HepG2 (cell line): ENCODE measurements at regions not wholly inside any gene's neighbourhood (a gene's known extent, or its start where the extent isn't known, plus 50 kb on each side); places are given as distances from the start of the nearest gene placed in this dataset.

Source experiments
- ATAC-seq: fragments of 200-7000 bp; cut with Tn5 transposase; 3 replicates; pipeline ENCODE4 v1.9.1; 2020; ENCODE audit warnings: mild to moderate bottlenecking, moderate library complexity
- BruUV-seq: library from RNA; stranded (reverse); fragments of 400-500 nt; replicated peaks from 2 replicates; lab custom pipeline; 2021; lab: Mats Ljungman, UMichigan
- CTCF ChIA-PET: fragments of 300-600 bp; formaldehyde crosslinking; extraction: SDS; loops from one replicate; lab custom pipeline; 2021; ENCODE audit warnings: low total read pairs, inconsistent platforms, low intra/inter-chr PET ratio; lab: Yijun Ruan, JAX
- POLR2A ChIA-PET: fragments of 350-600 bp; sonication (Branson Sonifier 250); formaldehyde crosslinking; loops from one replicate; lab custom pipeline; 2020; ENCODE audit warnings: antibody characterized with exemption, inconsistent platforms; lab: Yijun Ruan, JAX
- DNase-seq: peaks from one replicate; pipeline ENCODE4 v3.0.0-alpha.2; 2015; ENCODE audit warnings: low spot score
- FAIRE-seq: peaks from 3 replicates; lab custom pipeline; 2011; peaks lifted over from hg19 to GRCh38; lab: Jason Lieb, UNC
- H2AFZ ChIP-seq: one replicate; pipeline ENCODE4 v1.6.1; 2011; ENCODE audit warnings: low read length, inconsistent platforms
- H3K27ac ChIP-seq: fragments of 300-600 bp; 3 replicates; pipeline ENCODE4 v1.8.0; 2011; ENCODE audit warnings: mixed run types, mild to moderate bottlenecking, mixed read lengths, low read length, inconsistent platforms; ENCODE audit not compliant: insufficient read depth; ENCODE audit errors: extremely low read length
- H3K27me3 ChIP-seq, 2 experiments: fragments of 200-600 bp in 1 of 2; 2 replicates in 1 of 2; 3 replicates in 1 of 2; pipeline versions ENCODE4 v1.6.0 to v1.8.0; 2011; ENCODE audit warnings: low read length in 2 of 2, mild to moderate bottlenecking in 2 of 2, moderate library complexity in 2 of 2, inconsistent platforms in 1 of 2; ENCODE audit not compliant: insufficient read depth in 2 of 2, control insufficient read depth in 1 of 2
- H3K36me3 ChIP-seq, 2 experiments: fragments of 200-600 bp in 1 of 2; replicated peaks in 1 of 2; 2 replicates in 1 of 2; 3 replicates in 1 of 2; pipeline versions ENCODE4 v1.5.1 to v1.8.0; 2011; ENCODE audit warnings: low read length in 2 of 2, inconsistent platforms in 1 of 2; ENCODE audit not compliant: insufficient read depth in 2 of 2, control insufficient read depth in 1 of 2
- H3K4me1 ChIP-seq: 2 replicates; pipeline ENCODE4 v1.5.1; 2012; ENCODE audit warnings: low read length, inconsistent platforms; ENCODE audit not compliant: insufficient read depth
- H3K4me2 ChIP-seq: 2 replicates; pipeline ENCODE4 v1.6.0; 2011; ENCODE audit warnings: low read depth, low read length, inconsistent platforms
- H3K4me3 ChIP-seq, 3 experiments: fragments of 200-600 bp in 1 of 3; sonication (generic), shearing (Covaris generic) in 1 of 3; replicated peaks in 1 of 3; 2 replicates each; pipeline ENCODE4 v1.5.1; 2011 to 2016; ENCODE audit warnings: low read length in 3 of 3, inconsistent platforms in 2 of 3, low read depth in 2 of 3, mild to moderate bottlenecking in 2 of 3, control low read depth in 1 of 3, mixed read lengths in 1 of 3; ENCODE audit not compliant: insufficient read depth in 1 of 3
- H3K79me2 ChIP-seq: one replicate; pipeline ENCODE4 v1.6.1; 2011; ENCODE audit warnings: low read length, inconsistent platforms; ENCODE audit not compliant: insufficient read depth
- H3K9ac ChIP-seq: 2 replicates; pipeline ENCODE4 v1.6.0; 2011; ENCODE audit warnings: mild to moderate bottlenecking, low read depth, low read length, inconsistent platforms; ENCODE audit not compliant: insufficient read depth
- H3K9me3 ChIP-seq: 2 replicates; pipeline ENCODE4 v1.5.1; 2012; ENCODE audit warnings: mild to moderate bottlenecking, low read length
- H4K20me1 ChIP-seq: 2 replicates; pipeline ENCODE4 v1.6.0; 2011; ENCODE audit warnings: inconsistent platforms, mild to moderate bottlenecking, low read length, moderate library complexity; ENCODE audit not compliant: insufficient read depth
- ARID3A ChIP-seq: IDR thresholded peaks from 2 replicates; pipeline ENCODE4 v1.6.1; 2012; ENCODE audit warnings: low read depth, low read length, improper control_type of control experiment
- CHD4 ChIP-seq: fragments of 200-600 bp; sonication (generic); IDR thresholded peaks from 2 replicates; pipeline ENCODE4 v1.7.0; 2017; ENCODE audit warnings: mild to moderate bottlenecking, low read length, borderline replicate concordance
- FLYWCH1 ChIP-seq: sonication (generic); formaldehyde crosslinking; IDR thresholded peaks from 2 replicates; pipeline ENCODE4 v1.8.1; 2023; ENCODE audit warnings: mild to moderate bottlenecking, missing genetic modification reagents
- HNF4G ChIP-seq, 2 experiments: sonication (generic) in 1 of 2; formaldehyde crosslinking in 1 of 2; IDR thresholded peaks; 2 replicates each; pipeline versions ENCODE4 v1.4.0 to v1.6.1; 2011 to 2020; ENCODE audit warnings: borderline replicate concordance in 2 of 2, low read depth in 2 of 2, mild to moderate bottlenecking in 2 of 2, low read length in 1 of 2, missing genetic modification reagents in 1 of 2, moderate library complexity in 1 of 2
- KLF9 ChIP-seq: IDR thresholded peaks from 2 replicates; pipeline ENCODE4 v1.6.1; 2016; ENCODE audit warnings: low read depth
- KMT2A ChIP-seq: sonication (generic); formaldehyde crosslinking; IDR thresholded peaks from 2 replicates; pipeline ENCODE4 v1.4.0; 2020; ENCODE audit warnings: missing genetic modification reagents
- NR1H2 ChIP-seq: sonication (generic); formaldehyde crosslinking; IDR thresholded peaks from 2 replicates; pipeline ENCODE4 v1.8.1; 2022; ENCODE audit warnings: low read depth, missing genetic modification reagents, borderline replicate concordance
- TAF15 ChIP-seq: fragments of 200-400 bp; formaldehyde crosslinking; IDR thresholded peaks from one replicate; pipeline ENCODE4 v1.6.1; 2018; ENCODE audit warnings: mild to moderate bottlenecking, low read depth, low read length; ENCODE audit not compliant: poor library complexity, severe bottlenecking
- TARDBP ChIP-seq: sonication (generic); formaldehyde crosslinking; IDR thresholded peaks from 2 replicates; pipeline ENCODE4 v1.8.0; 2022; ENCODE audit warnings: mild to moderate bottlenecking, missing genetic modification reagents
- USF2 ChIP-seq, 2 experiments: sonication (generic) in 1 of 2; formaldehyde crosslinking in 1 of 2; IDR thresholded peaks; 2 replicates each; pipeline versions ENCODE4 v1.5.1 to v1.6.1; 2011 to 2020; ENCODE audit warnings: borderline replicate concordance in 1 of 2, low read depth in 1 of 2, low read length in 1 of 2, mild to moderate bottlenecking in 1 of 2, missing genetic modification reagents in 1 of 2, moderate library complexity in 1 of 2
- ZC3H13 ChIP-seq: sonication (generic); formaldehyde crosslinking; IDR thresholded peaks from 2 replicates; pipeline ENCODE4 v1.8.1; 2023; ENCODE audit warnings: mild to moderate bottlenecking, missing genetic modification reagents, moderate library complexity
- ZNF180 ChIP-seq: sonication (generic); formaldehyde crosslinking; IDR thresholded peaks from 2 replicates; pipeline ENCODE4 v1.4.0; 2020; ENCODE audit warnings: low read depth, missing genetic modification reagents, borderline replicate concordance
- ZNF691 ChIP-seq: sonication (generic); formaldehyde crosslinking; IDR thresholded peaks from 2 replicates; pipeline ENCODE4 v1.4.0; 2020; ENCODE audit warnings: missing genetic modification reagents, low read depth, mild to moderate bottlenecking, borderline replicate concordance
- ZNF766 ChIP-seq: sonication (generic); formaldehyde crosslinking; IDR thresholded peaks from 2 replicates; pipeline ENCODE4 v1.5.0; 2020; ENCODE audit warnings: missing genetic modification reagents, borderline replicate concordance
- WGBS: methylation state at CpG from one replicate; pipeline ENCODE4 v1.1.6; 2017; ENCODE audit warnings: low lambda C conversion rate; 5-methylcytosine and 5-hydroxymethylcytosine counted together
- in situ Hi-C: cut with HindIII; loops from 2 replicates; pipeline ENCODE4 v1.10.0; 2017; ENCODE audit warnings: low pct_unique_long_range_greater_than_20kb; ENCODE audit not compliant: extremely low pct_ligation_motif_present
- intact Hi-C: fragments of 100-400 bp; cut with micrococcal nuclease; formaldehyde crosslinking; loops from one replicate; pipeline ENCODE4 v1.10.0; 2022; ENCODE audit not compliant: unreplicated experiment

GRCh38 chr7:26087321-26088091 is 64.5 kb upstream of the NFE2L3 start:
- H3K9ac ChIP-seq = no peak overlapping the region
- H2AFZ ChIP-seq = no peak overlapping the region
- H3K4me1 ChIP-seq = peaks cover 15% of the 10 kb centered on the region
- no peaks in the 10 kb centered on the region for H3K36me3 ChIP-seq
- BruUV-seq = no TSS peak
- ChIA-PET CTCF (no interaction called here), POLR2A (no interaction called here)
- in situ Hi-C loops (loop anchor here (25.0 kb wide), 2 partner anchors 575 to 1075 kb away; partner anchors contain the start of genes HOXA10, HOXA3, HOXA7 and HOXA9), intact Hi-C loops (no loop called here)
- no peaks in the 10 kb centered on the region for H3K79me2 ChIP-seq
- H3K9me3 ChIP-seq = no peaks in the 10 kb centered on the region
- no peak overlapping the region for H3K4me2 ChIP-seq
- FAIRE-seq (no peak), DNase-seq (no peak), ATAC-seq (no peak)
- no peak overlapping the region for H3K4me3 ChIP-seq
- no peaks in the 10 kb centered on the region for H4K20me1 ChIP-seq
- H3K27ac ChIP-seq = no peak overlapping the region
- TF ChIP-seq KMT2A (CRISPR knock-in tag) = no peak
- TF ChIP-seq CHD4 = no peak
- TF ChIP-seq ZNF766 (CRISPR knock-in tag) = no peak
- TF ChIP-seq USF2 (IDR thresholded peaks at IDR 0.05; ENCODE audit: low read depth, low read length) = no peak
- no peak for TF ChIP-seq USF2 (CRISPR knock-in tag; IDR thresholded peaks at IDR 0.05; ENCODE audit: borderline replicate concordance)
- no peak for TF ChIP-seq KLF9
- no peak for TF ChIP-seq ARID3A
- no peak for TF ChIP-seq ZNF691 (CRISPR knock-in tag)
- TF ChIP-seq FLYWCH1 (CRISPR knock-in tag) = no peak
- TF ChIP-seq TARDBP (CRISPR knock-in tag) = no peak
- TF ChIP-seq ZNF180 = no peak
- no peak for TF ChIP-seq NR1H2 (CRISPR knock-in tag)
- no peak for TF ChIP-seq HNF4G (IDR thresholded peaks at IDR 0.05; ENCODE audit: borderline replicate concordance, low read depth, low read length)
- no peak for TF ChIP-seq HNF4G (CRISPR knock-in tag; IDR thresholded peaks at IDR 0.05; ENCODE audit: borderline replicate concordance, low read depth)
- TF ChIP-seq TAF15 = no peak
- no peak for TF ChIP-seq ZC3H13 (CRISPR knock-in tag)
- TF ChIP-seq, all 625 proteins: peak for 0
- WGBS = 32% methylated on average over 7 of the region's 7 CpGs
- no peaks in the 10 kb centered on the region for H3K27me3 ChIP-seq
